ENCODE measurements at regions not wholly inside any gene's neighbourhood (a gene's known extent, or its start where the extent isn't known, plus 50 kb on each side); places are given as distances from the start of the nearest gene placed in this dataset.

DNA sequence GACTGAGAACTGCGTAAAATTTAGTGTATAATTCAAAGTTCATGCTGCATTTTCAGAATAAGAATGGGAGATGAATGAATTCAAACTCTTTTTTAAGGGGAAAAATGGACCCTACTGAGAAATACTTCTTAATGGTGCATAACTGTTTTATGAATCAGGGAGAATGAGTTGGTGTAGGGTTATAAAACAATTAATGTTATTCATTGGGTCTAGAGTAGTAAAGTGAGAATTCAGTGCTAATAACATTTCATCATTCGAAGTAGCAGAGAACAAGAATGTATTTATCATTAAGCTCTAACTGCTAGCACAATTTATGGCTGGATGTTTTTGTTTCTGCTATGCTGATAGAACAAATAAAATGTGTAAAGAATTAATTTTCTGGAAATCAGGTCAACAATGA, 310.2 kb downstream of the SLITRK5 start:
- TF ChIP-seq SP7 (tag by site-specific recombination; IDR thresholded peaks at IDR 0.05) (no peak), ZNF341 (tag by site-specific recombination; IDR thresholded peaks at IDR 0.05; ENCODE audit: low read depth) (no peak), ZNF510 (tag by site-specific recombination; IDR thresholded peaks at IDR 0.05; ENCODE audit: insufficient replicate concordance) (no peak), ZNF274 (IDR thresholded peaks at IDR 0.05; ENCODE audit: low read length) (no peak), ZNF274 (tag by site-specific recombination; IDR thresholded peaks at IDR 0.05; ENCODE audit: borderline replicate concordance) (no peak)
- TF ChIP-seq, protein P1, sequence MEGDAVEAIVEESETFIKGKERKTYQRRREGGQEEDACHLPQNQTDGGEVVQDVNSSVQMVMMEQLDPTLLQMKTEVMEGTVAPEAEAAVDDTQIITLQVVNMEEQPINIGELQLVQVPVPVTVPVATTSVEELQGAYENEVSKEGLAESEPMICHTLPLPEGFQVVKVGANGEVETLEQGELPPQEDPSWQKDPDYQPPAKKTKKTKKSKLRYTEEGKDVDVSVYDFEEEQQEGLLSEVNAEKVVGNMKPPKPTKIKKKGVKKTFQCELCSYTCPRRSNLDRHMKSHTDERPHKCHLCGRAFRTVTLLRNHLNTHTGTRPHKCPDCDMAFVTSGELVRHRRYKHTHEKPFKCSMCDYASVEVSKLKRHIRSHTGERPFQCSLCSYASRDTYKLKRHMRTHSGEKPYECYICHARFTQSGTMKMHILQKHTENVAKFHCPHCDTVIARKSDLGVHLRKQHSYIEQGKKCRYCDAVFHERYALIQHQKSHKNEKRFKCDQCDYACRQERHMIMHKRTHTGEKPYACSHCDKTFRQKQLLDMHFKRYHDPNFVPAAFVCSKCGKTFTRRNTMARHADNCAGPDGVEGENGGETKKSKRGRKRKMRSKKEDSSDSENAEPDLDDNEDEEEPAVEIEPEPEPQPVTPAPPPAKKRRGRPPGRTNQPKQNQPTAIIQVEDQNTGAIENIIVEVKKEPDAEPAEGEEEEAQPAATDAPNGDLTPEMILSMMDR (tag by site-specific recombination; IDR thresholded peaks at IDR 0.05): no peak
- TF ChIP-seq, protein P2, sequence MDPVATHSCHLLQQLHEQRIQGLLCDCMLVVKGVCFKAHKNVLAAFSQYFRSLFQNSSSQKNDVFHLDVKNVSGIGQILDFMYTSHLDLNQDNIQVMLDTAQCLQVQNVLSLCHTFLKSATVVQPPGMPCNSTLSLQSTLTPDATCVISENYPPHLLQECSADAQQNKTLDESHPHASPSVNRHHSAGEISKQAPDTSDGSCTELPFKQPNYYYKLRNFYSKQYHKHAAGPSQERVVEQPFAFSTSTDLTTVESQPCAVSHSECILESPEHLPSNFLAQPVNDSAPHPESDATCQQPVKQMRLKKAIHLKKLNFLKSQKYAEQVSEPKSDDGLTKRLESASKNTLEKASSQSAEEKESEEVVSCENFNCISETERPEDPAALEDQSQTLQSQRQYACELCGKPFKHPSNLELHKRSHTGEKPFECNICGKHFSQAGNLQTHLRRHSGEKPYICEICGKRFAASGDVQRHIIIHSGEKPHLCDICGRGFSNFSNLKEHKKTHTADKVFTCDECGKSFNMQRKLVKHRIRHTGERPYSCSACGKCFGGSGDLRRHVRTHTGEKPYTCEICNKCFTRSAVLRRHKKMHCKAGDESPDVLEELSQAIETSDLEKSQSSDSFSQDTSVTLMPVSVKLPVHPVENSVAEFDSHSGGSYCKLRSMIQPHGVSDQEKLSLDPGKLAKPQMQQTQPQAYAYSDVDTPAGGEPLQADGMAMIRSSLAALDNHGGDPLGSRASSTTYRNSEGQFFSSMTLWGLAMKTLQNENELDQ (tag by site-specific recombination; IDR thresholded peaks at IDR 0.05; ENCODE audit: low read depth): no peak

Measured in HEK293 (cell line).